ENCODE measurements at regions not wholly inside any gene's neighbourhood (a gene's known extent, or its start where the extent isn't known, plus 50 kb on each side); places are given as distances from the start of the nearest gene placed in this dataset.

- H4K20me1 ChIP-seq (ENCODE audit: insufficient read depth), result no peaks in the 10 kb centered on the region
- no peak for TF ChIP-seq CTCF (conservative IDR thresholded peaks at IDR 0.05; ENCODE audit: low read depth, low read length)
- no peak overlapping the region for H2AFZ ChIP-seq (ENCODE audit: low read depth)
- no peak overlapping the region for H3K27ac ChIP-seq
- peaks cover 20% of the 10 kb centered on the region for H3K4me1 ChIP-seq (ENCODE audit: low read depth, poor library complexity, severe bottlenecking)
- H3K4me2 ChIP-seq, result no peak overlapping the region
- H3K79me2 ChIP-seq (ENCODE audit: insufficient read depth, low read depth), result no peaks in the 10 kb centered on the region
- H3K9ac ChIP-seq, result no peak overlapping the region
- no peak overlapping the region for H3K4me3 ChIP-seq (IDR thresholded peaks at IDR 0.05; ENCODE audit: insufficient read depth, low read depth, low read length)
- no peaks in the 10 kb centered on the region for H3K27me3 ChIP-seq (ENCODE audit: insufficient read depth, low read depth)
- H3K36me3 ChIP-seq (ENCODE audit: insufficient read depth), result no peaks in the 10 kb centered on the region
Measured at GRCh38 chr12:87782838-87783237, 246.4 kb downstream of the C12orf50 start.

- no peak for TF ChIP-seq CTCF (conservative IDR thresholded peaks at IDR 0.05; ENCODE audit: low read depth, low read length)
- Histone ChIP-seq H3K27me3 (ENCODE audit: insufficient read depth, low read depth) (no peaks in the 10 kb centered on the region), H3K9ac (no peak overlapping the region), H3K4me2 (no peak overlapping the region; the same call in 1 of the 2 replicates), H4K20me1 (ENCODE audit: insufficient read depth) (no peaks in the 10 kb centered on the region), H3K36me3 (ENCODE audit: insufficient read depth) (no peaks in the 10 kb centered on the region), H3K4me1 (ENCODE audit: low read depth, poor library complexity, severe bottlenecking) (peaks cover 48% of the 10 kb centered on the region), H3K79me2 (ENCODE audit: insufficient read depth, low read depth) (no peaks in the 10 kb centered on the region), H2AFZ (ENCODE audit: low read depth) (peak overlapping the region; percentile 34), H3K27ac (no peak overlapping the region), H3K4me3 (IDR thresholded peaks at IDR 0.05; ENCODE audit: insufficient read depth, low read depth, low read length) (no peak overlapping the region)
Measured at GRCh38 chr12:87779858-87780498, 249.2 kb downstream of the C12orf50 start.

GRCh38 chr12:87779016-87779415 is 250.2 kb downstream of the C12orf50 start:
- H3K79me2 ChIP-seq (ENCODE audit: insufficient read depth, low read depth), result no peaks in the 10 kb centered on the region
- H3K27ac ChIP-seq, result no peak overlapping the region
- TF ChIP-seq CTCF (conservative IDR thresholded peaks at IDR 0.05; ENCODE audit: low read depth, low read length), result no peak

GRCh38 chr12:87778065-87778464 is 251.1 kb downstream of the C12orf50 start:
- Histone ChIP-seq H3K79me2 (ENCODE audit: insufficient read depth, low read depth) (no peaks in the 10 kb centered on the region), H2AFZ (ENCODE audit: low read depth) (no peak overlapping the region), H3K4me1 (ENCODE audit: low read depth, poor library complexity, severe bottlenecking) (peaks cover 55% of the 10 kb centered on the region), H3K36me3 (ENCODE audit: insufficient read depth) (no peaks in the 10 kb centered on the region), H4K20me1 (ENCODE audit: insufficient read depth) (no peaks in the 10 kb centered on the region), H3K27me3 (ENCODE audit: insufficient read depth, low read depth) (no peaks in the 10 kb centered on the region), H3K27ac (no peak overlapping the region), H3K4me2 (no peak overlapping the region), H3K9ac (no peak overlapping the region), H3K4me3 (IDR thresholded peaks at IDR 0.05; ENCODE audit: insufficient read depth, low read depth, low read length) (no peak overlapping the region)
- TF ChIP-seq CTCF (conservative IDR thresholded peaks at IDR 0.05; ENCODE audit: low read depth, low read length), result no peak

More at GRCh38 chr12:87779016-87779415, 250.2 kb downstream of the C12orf50 start:
- Histone ChIP-seq H3K4me1 (ENCODE audit: low read depth, poor library complexity, severe bottlenecking) (peaks cover 55% of the 10 kb centered on the region), H3K27me3 (ENCODE audit: insufficient read depth, low read depth) (no peaks in the 10 kb centered on the region), H3K4me3 (IDR thresholded peaks at IDR 0.05; ENCODE audit: insufficient read depth, low read depth, low read length) (no peak overlapping the region), H4K20me1 (ENCODE audit: insufficient read depth) (no peaks in the 10 kb centered on the region), H3K36me3 (ENCODE audit: insufficient read depth) (no peaks in the 10 kb centered on the region), H3K4me2 (no peak overlapping the region), H2AFZ (ENCODE audit: low read depth) (peak overlapping the region; percentile 34; the same call in 1 of the 2 replicates), H3K9ac (no peak overlapping the region)

All from KMS-11 (cell line).